Astrocyte (in vitro differentiated cells and primary cell): ENCODE measurements at regions not wholly inside any gene's neighbourhood (a gene's known extent, or its start where the extent isn't known, plus 50 kb on each side); places are given as distances from the start of the nearest gene placed in this dataset.

Experiments used
- DNase-seq: peaks from one replicate; pipeline ENCODE4 v3.0.0-alpha.2; 2010; ENCODE audit warnings: low read depth
- FAIRE-seq: peaks from 2 replicates; lab custom pipeline; 2011; peaks lifted over from hg19 to GRCh38; lab: Jason Lieb, UNC
- H2AFZ ChIP-seq: 2 replicates; pipeline ENCODE4 v1.6.0; 2012; ENCODE audit warnings: low read depth, low read length, inconsistent platforms
- H3K27ac ChIP-seq: 2 replicates; pipeline ENCODE4 v1.5.1; 2011; ENCODE audit warnings: low read depth, low read length, inconsistent platforms
- H3K27me3 ChIP-seq: 2 replicates; pipeline ENCODE4 v1.6.0; 2011; ENCODE audit warnings: low read length, inconsistent platforms; ENCODE audit not compliant: insufficient read depth
- H3K36me3 ChIP-seq: 2 replicates; pipeline ENCODE4 v1.5.1; 2011; ENCODE audit warnings: low read length, inconsistent platforms; ENCODE audit not compliant: insufficient read depth
- H3K4me1 ChIP-seq: 2 replicates; pipeline ENCODE4 v1.5.1; 2011; ENCODE audit warnings: low read length, inconsistent platforms; ENCODE audit not compliant: insufficient read depth
- H3K4me2 ChIP-seq: 2 replicates; pipeline ENCODE4 v1.6.0; 2012; ENCODE audit warnings: low read length, inconsistent platforms
- H3K4me3 ChIP-seq: 2 replicates; pipeline ENCODE4 v1.5.1; 2011; ENCODE audit warnings: low read depth, mild to moderate bottlenecking, low read length, inconsistent platforms; ENCODE audit not compliant: insufficient read depth
- H3K79me2 ChIP-seq: 2 replicates; pipeline ENCODE4 v1.6.0; 2012; ENCODE audit warnings: mild to moderate bottlenecking, low read length, inconsistent platforms; ENCODE audit not compliant: insufficient read depth
- H3K9ac ChIP-seq: 2 replicates; pipeline ENCODE4 v1.6.0; 2012; ENCODE audit warnings: mild to moderate bottlenecking, low read length, inconsistent platforms
- H3K9me3 ChIP-seq: 2 replicates; pipeline ENCODE4 v1.5.1; 2012; ENCODE audit warnings: low read depth, mild to moderate bottlenecking, low read length, inconsistent platforms; ENCODE audit not compliant: insufficient read depth
- H4K20me1 ChIP-seq: 2 replicates; pipeline ENCODE4 v1.6.0; 2012; ENCODE audit warnings: low read length, inconsistent platforms; ENCODE audit not compliant: insufficient read depth
- H3K27ac Mint-ChIP-seq: one replicate; pipeline ENCODE4 v1.8.0; 2021; ENCODE audit warnings: mild to moderate bottlenecking, mixed read lengths; ENCODE audit not compliant: unreplicated experiment
- H3K27me3 Mint-ChIP-seq: one replicate; pipeline ENCODE4 v1.8.0; 2021; ENCODE audit warnings: low read depth, mixed read lengths; ENCODE audit not compliant: unreplicated experiment
- H3K36me3 Mint-ChIP-seq: one replicate; pipeline ENCODE4 v1.8.0; 2021; ENCODE audit warnings: low read depth, mixed read lengths; ENCODE audit not compliant: unreplicated experiment
- H3K4me1 Mint-ChIP-seq: one replicate; pipeline ENCODE4 v1.8.0; 2021; ENCODE audit warnings: low read depth, mixed read lengths; ENCODE audit not compliant: unreplicated experiment
- H3K4me3 Mint-ChIP-seq: one replicate; pipeline ENCODE4 v1.8.0; 2021; ENCODE audit warnings: mild to moderate bottlenecking, moderate library complexity, mixed read lengths; ENCODE audit not compliant: unreplicated experiment
- H3K9me3 Mint-ChIP-seq: one replicate; pipeline ENCODE4 v1.8.0; 2021; ENCODE audit warnings: mild to moderate bottlenecking, mixed read lengths; ENCODE audit not compliant: unreplicated experiment
- CTCF ChIP-seq: IDR thresholded peaks from 2 replicates; pipeline ENCODE4 v1.5.1; 2011; ENCODE audit warnings: low read depth, mild to moderate bottlenecking, inconsistent platforms, low read length, moderate library complexity; ENCODE audit not compliant: insufficient read depth
- EZH2 ChIP-seq: IDR thresholded peaks from 2 replicates; pipeline ENCODE4 v1.6.1; 2012; ENCODE audit warnings: mild to moderate bottlenecking, low read length, inconsistent platforms; ENCODE audit not compliant: insufficient read depth

- no peaks in the 10 kb centered on the region for H4K20me1 ChIP-seq
- H2AFZ ChIP-seq: no peak overlapping the region
- no peak for FAIRE-seq
- Mint-ChIP-seq H3K27me3 (no peaks in the 10 kb centered on the region), H3K9me3 (no peaks in the 10 kb centered on the region), H3K4me3 (no peak overlapping the region), H3K4me1 (no peaks in the 10 kb centered on the region), H3K27ac (no peak overlapping the region), H3K36me3 (no peaks in the 10 kb centered on the region)
- H3K4me2 ChIP-seq: no peak overlapping the region
- H3K36me3 ChIP-seq: no peaks in the 10 kb centered on the region
- H3K79me2 ChIP-seq: no peaks in the 10 kb centered on the region
- no peak overlapping the region for H3K4me3 ChIP-seq
- H3K9me3 ChIP-seq: no peaks in the 10 kb centered on the region
- no peaks in the 10 kb centered on the region for H3K27me3 ChIP-seq
- no peak overlapping the region for H3K9ac ChIP-seq
- H3K4me1 ChIP-seq: no peaks in the 10 kb centered on the region
- DNase-seq: no peak
- TF ChIP-seq CTCF: no peak
- TF ChIP-seq EZH2: no peak
- no peak overlapping the region for H3K27ac ChIP-seq
These were observed 1270.1 kb upstream of the ACO1 start for GRCh38 chr9:31114346-31114745.

- H4K20me1 ChIP-seq: no peaks in the 10 kb centered on the region
- no peaks in the 10 kb centered on the region for H3K27me3 ChIP-seq
- DNase-seq: peak; percentile 11
- Mint-ChIP-seq H3K27ac (no peak overlapping the region), H3K4me3 (no peak overlapping the region), H3K9me3 (peaks cover 8% of the 10 kb centered on the region), H3K27me3 (no peaks in the 10 kb centered on the region), H3K4me1 (no peaks in the 10 kb centered on the region), H3K36me3 (peaks cover 3% of the 10 kb centered on the region)
- no peak for FAIRE-seq
- no peak overlapping the region for H3K4me3 ChIP-seq
- no peaks in the 10 kb centered on the region for H3K79me2 ChIP-seq
- no peak overlapping the region for H2AFZ ChIP-seq
- no peaks in the 10 kb centered on the region for H3K36me3 ChIP-seq
- H3K9me3 ChIP-seq: no peaks in the 10 kb centered on the region
- H3K27ac ChIP-seq: no peak overlapping the region
- H3K4me1 ChIP-seq: no peaks in the 10 kb centered on the region
- H3K4me2 ChIP-seq: no peak overlapping the region
- no peak for TF ChIP-seq EZH2
- peak; percentile 51 for TF ChIP-seq CTCF
- H3K9ac ChIP-seq: no peak overlapping the region
These were observed 1264.5 kb upstream of the ACO1 start for GRCh38 chr9:31119890-31120454.

- Histone ChIP-seq H3K27me3 (no peaks in the 10 kb centered on the region), H3K9ac (no peak overlapping the region), H3K4me3 (no peak overlapping the region), H4K20me1 (no peaks in the 10 kb centered on the region), H3K27ac (no peak overlapping the region), H3K9me3 (no peaks in the 10 kb centered on the region), H3K4me1 (no peaks in the 10 kb centered on the region), H2AFZ (no peak overlapping the region), H3K4me2 (no peak overlapping the region), H3K79me2 (no peaks in the 10 kb centered on the region), H3K36me3 (no peaks in the 10 kb centered on the region)
- Mint-ChIP-seq H3K9me3 (peaks cover 10% of the 10 kb centered on the region), H3K36me3 (peaks cover 3% of the 10 kb centered on the region), H3K27me3 (no peaks in the 10 kb centered on the region), H3K4me3 (no peak overlapping the region), H3K27ac (no peak overlapping the region), H3K4me1 (no peaks in the 10 kb centered on the region)
- FAIRE-seq: no peak
- TF ChIP-seq EZH2 (no peak), CTCF (no peak)
- no peak for DNase-seq
These were observed 1260.1 kb upstream of the ACO1 start for GRCh38 chr9:31124389-31124788.
